HEK293 (cell line): ENCODE measurements at regions not wholly inside any gene's neighbourhood (a gene's known extent, or its start where the extent isn't known, plus 50 kb on each side); places are given as distances from the start of the nearest gene placed in this dataset.

Source experiments
- GLIS2 ChIP-seq: fragments of 450-650 bp; formaldehyde crosslinking; IDR thresholded peaks from 2 replicates; pipeline ENCODE4 v1.5.1; 2016; ENCODE audit warnings: missing biosample characterization, missing genetic modification characterization
- OVOL3 ChIP-seq: fragments of 450-650 bp; formaldehyde crosslinking; IDR thresholded peaks from 2 replicates; pipeline ENCODE4 v1.5.1; 2016; ENCODE audit warnings: missing biosample characterization, missing genetic modification characterization
- PRDM10 ChIP-seq: fragments of 450-650 bp; formaldehyde crosslinking; IDR thresholded peaks from 2 replicates; pipeline ENCODE4 v1.5.1; 2016; ENCODE audit warnings: missing biosample characterization, missing genetic modification characterization
- SALL2 ChIP-seq: fragments of 450-650 bp; formaldehyde crosslinking; IDR thresholded peaks from 2 replicates; pipeline ENCODE4 v1.5.0; 2017; ENCODE audit warnings: missing biosample characterization, mild to moderate bottlenecking, missing genetic modification characterization, borderline replicate concordance
- TRIM28 ChIP-seq: IDR thresholded peaks from 2 replicates; pipeline ENCODE4 v1.6.1; 2011; ENCODE audit warnings: low read length, control low read depth, borderline replicate concordance
- ZBTB11 ChIP-seq: fragments of 450-650 bp; formaldehyde crosslinking; conservative IDR thresholded peaks from 2 replicates; pipeline ENCODE4 v1.5.1; 2016; ENCODE audit warnings: low read depth, missing biosample characterization, missing genetic modification characterization
- ZBTB17 ChIP-seq: fragments of 450-650 bp; formaldehyde crosslinking; IDR thresholded peaks from 2 replicates; pipeline ENCODE4 v1.5.1; 2016; ENCODE audit warnings: missing biosample characterization, missing genetic modification characterization
- ZFP69B ChIP-seq: fragments of 450-650 bp; formaldehyde crosslinking; IDR thresholded peaks from 2 replicates; pipeline ENCODE4 v1.5.1; 2016; ENCODE audit warnings: missing biosample characterization, missing genetic modification characterization
- ZNF146 ChIP-seq: fragments of 450-650 bp; formaldehyde crosslinking; IDR thresholded peaks from 2 replicates; pipeline ENCODE4 v1.5.1; 2016; ENCODE audit warnings: missing biosample characterization, missing genetic modification characterization
- ZNF148 ChIP-seq: fragments of 450-650 bp; formaldehyde crosslinking; IDR thresholded peaks from 2 replicates; pipeline ENCODE4 v1.5.0; 2017; ENCODE audit warnings: missing biosample characterization, missing genetic modification characterization, borderline replicate concordance
- ZNF155 ChIP-seq: fragments of 450-650 bp; formaldehyde crosslinking; IDR thresholded peaks from 2 replicates; pipeline ENCODE4 v1.5.1; 2016; ENCODE audit warnings: missing biosample characterization, missing genetic modification characterization
- ZNF16 ChIP-seq: fragments of 450-650 bp; formaldehyde crosslinking; IDR thresholded peaks from 2 replicates; pipeline ENCODE4 v1.5.1; 2016; ENCODE audit warnings: low read depth, missing biosample characterization, missing genetic modification characterization
- ZNF26 ChIP-seq: fragments of 450-650 bp; formaldehyde crosslinking; IDR thresholded peaks from 2 replicates; pipeline ENCODE4 v1.5.1; 2016; ENCODE audit warnings: missing biosample characterization, missing genetic modification characterization
- ZNF292 ChIP-seq: fragments of 450-650 bp; formaldehyde crosslinking; IDR thresholded peaks from 2 replicates; pipeline ENCODE4 v1.5.1; 2016; ENCODE audit warnings: low read depth, missing biosample characterization, missing genetic modification characterization, borderline replicate concordance
- ZNF302 ChIP-seq: fragments of 450-650 bp; formaldehyde crosslinking; IDR thresholded peaks from 2 replicates; pipeline ENCODE4 v1.5.1; 2016; ENCODE audit warnings: missing biosample characterization, missing genetic modification characterization, low read depth
- ZNF324 ChIP-seq: fragments of 450-650 bp; formaldehyde crosslinking; IDR thresholded peaks from 2 replicates; pipeline ENCODE4 v1.5.1; 2016; ENCODE audit warnings: missing biosample characterization, missing genetic modification characterization
- ZNF354C ChIP-seq: fragments of 450-650 bp; formaldehyde crosslinking; IDR thresholded peaks from 2 replicates; pipeline ENCODE4 v1.5.1; 2016; ENCODE audit warnings: missing biosample characterization, missing genetic modification characterization, low read depth, borderline replicate concordance
- ZNF362 ChIP-seq: fragments of 450-650 bp; formaldehyde crosslinking; IDR thresholded peaks from 2 replicates; pipeline ENCODE4 v1.5.1; 2016; ENCODE audit warnings: missing biosample characterization, missing genetic modification characterization
- ZNF37A ChIP-seq: fragments of 450-650 bp; IDR thresholded peaks from 2 replicates; pipeline ENCODE4 v1.5.1; 2018; ENCODE audit warnings: missing biosample characterization, missing genetic modification characterization
- ZNF449 ChIP-seq: fragments of 450-650 bp; formaldehyde crosslinking; IDR thresholded peaks from 2 replicates; pipeline ENCODE4 v1.5.1; 2017; ENCODE audit warnings: missing biosample characterization, mild to moderate bottlenecking, missing genetic modification characterization, moderate library complexity
- ZNF596 ChIP-seq: fragments of 450-650 bp; IDR thresholded peaks from 2 replicates; pipeline ENCODE4 v1.5.0; 2018; ENCODE audit warnings: missing biosample characterization, mild to moderate bottlenecking, missing genetic modification characterization, moderate library complexity
- ZNF791 ChIP-seq: fragments of 450-650 bp; formaldehyde crosslinking; IDR thresholded peaks from 2 replicates; pipeline ENCODE4 v1.5.1; 2016; ENCODE audit warnings: missing biosample characterization, missing genetic modification characterization
- ZNF837 ChIP-seq: fragments of 450-650 bp; formaldehyde crosslinking; IDR thresholded peaks from 2 replicates; pipeline ENCODE4 v1.5.1; 2016; ENCODE audit warnings: missing biosample characterization, missing genetic modification characterization
- ZNF843 ChIP-seq: fragments of 450-650 bp; formaldehyde crosslinking; IDR thresholded peaks from 2 replicates; pipeline ENCODE4 v1.5.1; 2016; ENCODE audit warnings: missing biosample characterization, missing genetic modification characterization
- ZXDB ChIP-seq: fragments of 450-650 bp; formaldehyde crosslinking; IDR thresholded peaks from 2 replicates; pipeline ENCODE4 v1.5.1; 2016; ENCODE audit warnings: missing biosample characterization, missing genetic modification characterization

GRCh38 chr9:1462626-1463308 lies 412.6 kb downstream of the DMRT2 start (continued):
- TF ChIP-seq PRDM10 (0 out of 2 replicates have a peak, but pooled peaks have one; percentile 15), ZNF302 (no peak), OVOL3 (peak; percentile 85; the same call in 1 of the 2 replicates), TRIM28 (no peak), ZNF837 (tag by site-specific recombination) (no peak), ZNF155 (no peak), ZNF292 (no peak), SALL2 (no peak), ZNF843 (tag by site-specific recombination) (peak; percentile 98), ZNF596 (tag by site-specific recombination) (no peak), ZNF354C (tag by site-specific recombination) (no peak), GLIS2 (no peak), ZNF16 (tag by site-specific recombination) (no peak), ZNF791 (tag by site-specific recombination) (no peak), ZNF324 (peak; percentile 75), ZNF148 (tag by site-specific recombination) (no peak), ZNF26 (tag by site-specific recombination) (no peak), ZNF146 (tag by site-specific recombination) (peak; percentile 55; the same call in 1 of the 2 replicates), ZNF37A (tag by site-specific recombination) (no peak), ZFP69B (peak; percentile 80), ZBTB11 (tag by site-specific recombination) (no peak), ZXDB (tag by site-specific recombination) (peak; percentile 90), ZNF449 (tag by site-specific recombination) (peak; percentile 44; the same call in 1 of the 2 replicates), ZNF362 (peak; percentile 78), ZBTB17 (peak; percentile 39; the same call in 1 of the 2 replicates)
